Endometrial microvascular endothelial cells (primary cell): ENCODE measurements at regions not wholly inside any gene's neighbourhood (a gene's known extent, or its start where the extent isn't known, plus 50 kb on each side); places are given as distances from the start of the nearest gene placed in this dataset.

ENCODE experiments used
- in situ Hi-C: cut with HindIII; loops from 2 replicates; pipeline ENCODE4 v1.10.0; 2017; ENCODE audit warnings: low sequenced_read_pairs, low pct_unique_long_range_greater_than_20kb; ENCODE audit errors: inconsistent ontology term

- in situ Hi-C loops: loop anchor here (10.0 kb wide), 1 partner anchor 64 kb away; no protein-coding TSS in a partner anchor
Observed at GRCh38 chr14:104230946-104231345, 92.6 kb downstream of the KIF26A start.

GRCh38 chr14:104232070-104232484 is 93.7 kb downstream of the KIF26A start:
- in situ Hi-C loops: loop anchor here (10.0 kb wide), 1 partner anchor 63 kb away; no protein-coding TSS in a partner anchor

- in situ Hi-C loops: loop anchor here (10.0 kb wide), 1 partner anchor 61 kb away; no protein-coding TSS in a partner anchor
Observed at GRCh38 chr14:104234007-104234786, 95.8 kb downstream of the KIF26A start.

- in situ Hi-C loops: loop anchor here (10.0 kb wide), 1 partner anchor 59 kb away; no protein-coding TSS in a partner anchor
Observed at GRCh38 chr14:104235686-104236085, 97.3 kb downstream of the KIF26A start.

GRCh38 chr14:104237651-104238423 is 99.5 kb downstream of the KIF26A start:
- in situ Hi-C loops: loop anchor here (10.0 kb wide), 1 partner anchor 57 kb away; no protein-coding TSS in a partner anchor

- in situ Hi-C loops: loop anchor here (10.0 kb wide), 1 partner anchor 56 kb away; no protein-coding TSS in a partner anchor
Observed at GRCh38 chr14:104238424-104239184, 100.2 kb downstream of the KIF26A start.

- in situ Hi-C loops: loop anchor here (10.0 kb wide), 1 partner anchor 56 kb away; no protein-coding TSS in a partner anchor
Observed at GRCh38 chr14:104239185-104239775, 100.9 kb downstream of the KIF26A start.

GRCh38 chr14:104239861-104240301 is 101.5 kb downstream of the KIF26A start:
- in situ Hi-C loops: loop anchor here (10.0 kb wide), 1 partner anchor 55 kb away; no protein-coding TSS in a partner anchor

- in situ Hi-C loops: no loop called here
Observed at GRCh38 chr14:104240434-104241157, 102.2 kb downstream of the KIF26A start.

GRCh38 chr14:104243200-104243599 is 104.8 kb downstream of the KIF26A start:
- in situ Hi-C loops: no loop called here

GRCh38 chr14:104244221-104245011 is 106.0 kb downstream of the KIF26A start:
- in situ Hi-C loops: no loop called here

GRCh38 chr14:104245075-104245474 is 106.7 kb downstream of the KIF26A start:
- in situ Hi-C loops: no loop called here

GRCh38 chr14:104245723-104246122 is 107.3 kb downstream of the KIF26A start:
- in situ Hi-C loops: no loop called here

GRCh38 chr14:104246401-104247335 is 108.3 kb downstream of the KIF26A start:
- in situ Hi-C loops: no loop called here

GRCh38 chr14:104247336-104248202 is 109.2 kb downstream of the KIF26A start:
- in situ Hi-C loops: no loop called here
